ENCODE measurements at regions not wholly inside any gene's neighbourhood (a gene's known extent, or its start where the extent isn't known, plus 50 kb on each side); places are given as distances from the start of the nearest gene placed in this dataset.

DNA sequence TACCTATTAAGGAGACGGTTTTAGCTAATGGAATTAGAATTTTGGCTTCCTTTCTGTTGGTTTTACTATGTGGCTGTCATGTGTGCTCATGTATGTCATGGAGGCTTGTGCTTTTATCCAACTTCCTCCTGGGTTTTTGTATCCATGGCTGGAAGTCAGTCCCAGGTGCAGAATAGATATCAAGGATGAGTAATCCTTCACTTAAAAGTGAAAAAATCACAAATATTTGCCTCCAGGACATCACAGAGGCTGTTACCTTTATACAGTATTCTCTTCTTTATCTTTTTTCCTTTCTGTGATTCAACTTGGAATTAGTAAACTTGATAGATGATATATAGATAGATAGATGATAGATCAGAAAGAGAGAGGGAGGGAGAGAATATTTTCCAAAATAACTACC, 706.8 kb downstream of the GALC start:
- TF ChIP-seq CTCF (IDR thresholded peaks at IDR 0.05) (no peak), POLR2A (IDR thresholded peaks at IDR 0.05) (no peak), POLR2AphosphoS5 (IDR thresholded peaks at IDR 0.05) (no peak)

Measured in breast epithelium (tissue), 3 donors.